Fibroblast of villous mesenchyme (primary cell): ENCODE measurements at regions not wholly inside any gene's neighbourhood (a gene's known extent, or its start where the extent isn't known, plus 50 kb on each side); places are given as distances from the start of the nearest gene placed in this dataset.

Experiments
- DNase-seq: peaks from one replicate; pipeline ENCODE4 v3.0.0-alpha.2; 2010; ENCODE audit warnings: low read depth
- H3K4me3 ChIP-seq: 2 replicates; pipeline ENCODE4 v1.5.1; 2011; ENCODE audit warnings: low read depth, mild to moderate bottlenecking, low read length
- TF ChIP-seq, protein P1 (sequence below): IDR thresholded peaks from 2 replicates; pipeline ENCODE4 v1.5.1; 2012; ENCODE audit warnings: low read depth, mild to moderate bottlenecking, low read length; ENCODE audit not compliant: insufficient read depth

DNA sequence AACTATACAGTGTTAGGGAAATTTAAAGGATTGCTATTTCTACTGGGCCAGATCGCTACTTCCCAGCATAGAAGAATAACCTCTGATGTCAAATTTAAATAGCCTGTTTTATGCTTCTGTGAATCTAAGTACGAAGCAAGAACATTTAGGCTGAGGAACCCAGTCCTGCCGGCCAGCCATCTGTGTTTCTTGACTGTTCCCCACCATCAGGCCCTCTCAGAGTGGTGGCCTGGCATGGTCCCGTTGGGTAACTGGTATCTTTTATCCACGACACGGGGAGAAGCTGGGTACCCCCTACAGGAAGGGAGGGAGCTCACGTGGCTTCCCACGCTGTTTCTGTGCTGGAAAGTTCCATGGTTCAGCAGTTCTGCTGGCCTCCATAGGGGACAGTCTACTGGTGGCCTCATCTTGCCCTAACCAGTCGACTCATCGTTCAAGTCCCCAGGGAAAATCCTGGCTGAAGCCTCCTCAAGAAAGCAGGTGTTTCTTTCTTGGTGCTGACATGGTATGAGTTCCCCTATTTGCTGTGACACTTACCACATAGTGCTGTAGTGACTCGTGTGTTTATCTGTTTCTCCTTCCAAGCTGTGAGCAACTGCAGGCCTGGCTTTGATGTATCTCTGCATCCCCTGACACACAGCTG lies 201.7 kb upstream of the NLRP1 start:
- TF ChIP-seq, protein P1, sequence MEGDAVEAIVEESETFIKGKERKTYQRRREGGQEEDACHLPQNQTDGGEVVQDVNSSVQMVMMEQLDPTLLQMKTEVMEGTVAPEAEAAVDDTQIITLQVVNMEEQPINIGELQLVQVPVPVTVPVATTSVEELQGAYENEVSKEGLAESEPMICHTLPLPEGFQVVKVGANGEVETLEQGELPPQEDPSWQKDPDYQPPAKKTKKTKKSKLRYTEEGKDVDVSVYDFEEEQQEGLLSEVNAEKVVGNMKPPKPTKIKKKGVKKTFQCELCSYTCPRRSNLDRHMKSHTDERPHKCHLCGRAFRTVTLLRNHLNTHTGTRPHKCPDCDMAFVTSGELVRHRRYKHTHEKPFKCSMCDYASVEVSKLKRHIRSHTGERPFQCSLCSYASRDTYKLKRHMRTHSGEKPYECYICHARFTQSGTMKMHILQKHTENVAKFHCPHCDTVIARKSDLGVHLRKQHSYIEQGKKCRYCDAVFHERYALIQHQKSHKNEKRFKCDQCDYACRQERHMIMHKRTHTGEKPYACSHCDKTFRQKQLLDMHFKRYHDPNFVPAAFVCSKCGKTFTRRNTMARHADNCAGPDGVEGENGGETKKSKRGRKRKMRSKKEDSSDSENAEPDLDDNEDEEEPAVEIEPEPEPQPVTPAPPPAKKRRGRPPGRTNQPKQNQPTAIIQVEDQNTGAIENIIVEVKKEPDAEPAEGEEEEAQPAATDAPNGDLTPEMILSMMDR: no peak
- peak; percentile 6 for DNase-seq
- no peak overlapping the region for H3K4me3 ChIP-seq

DNA sequence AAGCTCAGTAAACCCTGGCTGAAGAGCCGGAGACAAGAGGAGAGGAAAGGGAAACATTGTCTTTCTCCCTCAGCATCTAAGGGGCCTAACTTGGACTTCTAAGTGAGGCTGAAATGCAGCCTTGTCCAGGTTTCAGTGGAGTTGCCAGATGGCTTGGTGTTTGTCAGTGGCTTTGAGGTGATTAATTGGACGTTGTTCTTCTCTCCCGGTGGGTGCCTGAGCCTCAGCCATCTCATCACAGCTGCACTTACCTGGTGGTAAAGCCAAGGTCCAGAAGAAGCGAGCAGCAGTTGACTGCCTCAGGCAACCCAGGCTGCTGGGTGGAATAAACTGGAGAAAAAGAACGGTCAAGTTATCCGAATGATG lies 202.2 kb upstream of the NLRP1 start:
- no peak for DNase-seq
- TF ChIP-seq, protein P1: no peak

DNA sequence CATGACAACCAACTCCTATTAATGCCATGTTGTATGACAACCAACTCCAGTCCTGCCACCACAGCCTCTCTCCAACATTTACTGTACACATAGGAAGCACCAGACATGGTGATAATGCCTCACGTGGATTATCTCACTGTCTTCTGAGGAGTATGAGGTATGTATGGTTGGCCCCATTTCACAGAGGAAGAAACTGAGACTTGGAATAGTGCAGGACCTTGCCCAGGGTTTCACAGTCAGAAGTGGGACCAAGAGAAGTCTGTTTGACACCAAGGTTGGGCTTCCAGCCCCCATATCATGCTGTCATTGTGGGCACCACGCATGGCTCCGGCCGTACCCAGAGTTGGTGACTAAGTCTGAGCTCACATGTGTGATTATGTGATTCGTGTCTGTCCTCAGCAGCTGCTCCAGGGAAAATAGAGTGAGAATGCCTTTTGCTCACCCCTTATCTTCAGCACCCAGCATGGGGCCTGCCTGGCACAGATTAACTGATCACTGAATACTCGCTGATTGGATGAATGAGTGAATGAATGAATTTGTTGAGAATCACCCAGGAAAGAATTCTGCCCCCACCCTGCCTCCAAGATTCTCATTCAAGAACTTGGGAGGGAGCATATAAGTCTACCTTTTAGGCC lies 204.1 kb upstream of the NLRP1 start:
- no peak for DNase-seq
- TF ChIP-seq, protein P1: no peak
- no peak overlapping the region for H3K4me3 ChIP-seq

More for the DNA sequence above, 202.2 kb upstream of the NLRP1 start:
- no peak overlapping the region for H3K4me3 ChIP-seq

DNA sequence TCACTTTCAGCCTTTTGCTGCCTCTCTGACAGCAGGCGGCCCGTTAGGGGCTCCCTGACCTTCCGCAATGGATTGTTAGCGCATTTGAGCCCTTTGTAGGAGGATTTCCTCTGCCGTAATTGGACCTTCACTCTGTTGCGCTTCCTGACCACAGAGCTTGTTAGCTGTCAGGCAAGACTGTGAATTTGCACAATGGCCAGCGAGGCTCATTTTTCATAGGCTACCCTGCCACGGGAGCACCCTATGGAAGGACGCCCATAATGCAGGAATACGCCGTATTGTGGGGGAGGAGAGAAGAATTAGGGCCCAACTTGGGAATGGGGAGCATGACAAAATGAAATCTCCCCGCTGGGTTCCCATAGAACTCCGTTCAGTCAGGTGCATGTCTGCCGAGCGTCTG lies 205.2 kb upstream of the NLRP1 start:
- H3K4me3 ChIP-seq: no peak overlapping the region
- TF ChIP-seq, protein P1: no peak
- DNase-seq: no peak

DNA sequence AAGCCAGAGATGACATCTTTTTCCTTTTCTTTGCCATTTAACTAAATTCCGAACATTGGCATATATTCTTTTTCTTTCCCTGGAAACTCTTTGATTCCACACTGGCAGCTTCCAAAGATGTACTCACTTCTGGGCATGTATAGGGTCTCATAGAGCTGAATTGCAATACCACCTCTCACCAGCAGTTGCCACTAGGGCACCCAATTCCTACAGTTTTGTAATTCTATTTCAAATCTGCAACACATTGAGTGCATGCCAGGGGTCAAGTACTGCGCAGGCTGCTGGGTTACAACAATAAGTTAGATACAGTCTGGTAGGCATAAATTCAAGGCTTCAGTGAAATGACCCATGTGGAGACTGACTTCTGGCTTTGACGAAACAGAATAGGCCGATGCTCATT lies 208.8 kb upstream of the NLRP1 start:
- TF ChIP-seq, protein P1: no peak
- no peak overlapping the region for H3K4me3 ChIP-seq
- DNase-seq: no peak

DNA sequence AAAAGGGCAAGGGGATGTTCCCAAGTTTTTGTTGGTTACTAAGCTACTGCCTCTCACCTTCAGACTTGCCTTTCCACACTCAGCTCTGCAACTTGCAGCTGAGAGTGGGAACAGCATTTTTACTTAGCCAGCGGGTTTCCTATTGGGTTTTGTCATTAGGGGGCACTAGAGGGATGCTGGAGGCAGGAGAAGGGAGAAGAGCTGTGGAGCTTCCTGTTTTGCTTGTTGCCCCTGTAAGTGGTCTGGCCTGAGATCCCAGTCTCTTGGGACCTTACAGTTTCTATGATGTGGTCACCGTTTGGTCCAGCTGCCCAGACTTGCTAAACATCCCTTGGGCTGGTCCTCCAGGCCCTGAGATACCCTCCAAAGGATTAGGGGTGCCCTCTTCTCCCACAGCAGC lies 209.6 kb upstream of the NLRP1 start:
- DNase-seq: peak; percentile 10
- TF ChIP-seq, protein P1: peak; percentile 33
- no peak overlapping the region for H3K4me3 ChIP-seq
